ENCODE measurements at regions not wholly inside any gene's neighbourhood (a gene's known extent, or its start where the extent isn't known, plus 50 kb on each side); places are given as distances from the start of the nearest gene placed in this dataset.

DNA sequence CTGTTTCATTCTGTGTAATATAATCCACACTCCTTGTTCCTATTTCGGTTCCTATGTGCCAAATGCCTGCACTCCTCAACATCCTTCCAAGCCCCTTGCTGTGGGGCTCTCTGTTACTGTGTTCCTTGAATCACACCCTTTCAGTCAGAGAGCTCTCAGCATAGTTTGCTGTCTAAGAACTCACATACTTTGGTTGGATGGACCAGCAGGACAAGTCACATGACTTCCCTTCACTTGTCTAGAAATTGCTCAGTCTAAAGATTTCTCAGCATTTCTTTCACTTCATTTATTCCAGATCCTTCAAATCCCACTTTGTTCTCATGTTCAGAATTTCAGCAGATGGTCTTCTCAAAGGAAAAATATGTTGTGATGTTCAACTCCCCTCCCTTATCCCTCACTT is 203.5 kb upstream of the PFN2 start:
- no peak for DNase-seq (ENCODE audit: low read depth)
- no peak for TF ChIP-seq MAX (IDR thresholded peaks at IDR 0.05; ENCODE audit: low read depth, low read length)
- H3K4me3 ChIP-seq (ENCODE audit: low read depth, low read length): no peak overlapping the region

GRCh38 chr3:150172356-150172755 is 201.7 kb upstream of the PFN2 start:
- no peak overlapping the region for H3K4me3 ChIP-seq (ENCODE audit: low read depth, low read length)
- TF ChIP-seq POLR2A (IDR thresholded peaks at IDR 0.05; ENCODE audit: extremely low read depth, insufficient read length) (no peak), MAX (IDR thresholded peaks at IDR 0.05; ENCODE audit: low read depth, low read length) (no peak), MYC (IDR thresholded peaks at IDR 0.05; ENCODE audit: low read depth, low read length) (no peak)
- TF ChIP-seq, protein P1, sequence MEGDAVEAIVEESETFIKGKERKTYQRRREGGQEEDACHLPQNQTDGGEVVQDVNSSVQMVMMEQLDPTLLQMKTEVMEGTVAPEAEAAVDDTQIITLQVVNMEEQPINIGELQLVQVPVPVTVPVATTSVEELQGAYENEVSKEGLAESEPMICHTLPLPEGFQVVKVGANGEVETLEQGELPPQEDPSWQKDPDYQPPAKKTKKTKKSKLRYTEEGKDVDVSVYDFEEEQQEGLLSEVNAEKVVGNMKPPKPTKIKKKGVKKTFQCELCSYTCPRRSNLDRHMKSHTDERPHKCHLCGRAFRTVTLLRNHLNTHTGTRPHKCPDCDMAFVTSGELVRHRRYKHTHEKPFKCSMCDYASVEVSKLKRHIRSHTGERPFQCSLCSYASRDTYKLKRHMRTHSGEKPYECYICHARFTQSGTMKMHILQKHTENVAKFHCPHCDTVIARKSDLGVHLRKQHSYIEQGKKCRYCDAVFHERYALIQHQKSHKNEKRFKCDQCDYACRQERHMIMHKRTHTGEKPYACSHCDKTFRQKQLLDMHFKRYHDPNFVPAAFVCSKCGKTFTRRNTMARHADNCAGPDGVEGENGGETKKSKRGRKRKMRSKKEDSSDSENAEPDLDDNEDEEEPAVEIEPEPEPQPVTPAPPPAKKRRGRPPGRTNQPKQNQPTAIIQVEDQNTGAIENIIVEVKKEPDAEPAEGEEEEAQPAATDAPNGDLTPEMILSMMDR (IDR thresholded peaks at IDR 0.05; ENCODE audit: low read depth, low read length): no peak
- no peak for DNase-seq (ENCODE audit: low read depth)

DNA sequence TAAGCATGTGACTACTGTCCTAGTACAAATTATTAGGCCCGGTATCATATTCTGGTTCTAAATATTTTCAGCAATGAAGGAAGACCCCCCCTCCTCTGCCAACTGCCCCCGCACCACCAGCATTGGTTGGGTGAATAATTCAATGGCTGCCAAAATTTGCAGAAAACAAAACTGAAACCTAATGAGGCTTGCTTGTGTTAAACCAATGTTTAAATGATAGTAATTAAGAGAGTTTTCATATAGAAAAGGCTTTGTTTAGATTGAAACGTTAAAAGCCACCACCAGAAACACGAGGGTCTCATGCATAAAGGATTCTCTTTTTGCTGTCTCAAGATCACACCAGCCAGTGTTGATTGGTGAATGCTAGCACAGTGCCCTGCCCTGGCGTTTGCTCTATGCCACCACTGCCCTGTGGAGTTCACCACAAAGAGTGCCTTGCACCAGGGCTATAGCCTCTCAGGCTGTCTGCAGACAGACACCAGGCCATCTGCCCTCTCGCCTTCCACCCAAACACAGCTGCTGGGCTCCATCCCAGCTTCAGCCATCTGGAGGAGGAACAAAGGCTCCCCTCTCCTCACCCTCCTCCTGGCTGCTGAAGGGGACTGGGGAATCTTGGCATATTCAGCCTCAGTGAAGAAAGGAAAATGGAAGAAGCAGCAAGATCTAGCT is 200.3 kb upstream of the PFN2 start:
- TF ChIP-seq, protein P1 (IDR thresholded peaks at IDR 0.05; ENCODE audit: low read depth, low read length): no peak
- TF ChIP-seq MAX (IDR thresholded peaks at IDR 0.05; ENCODE audit: low read depth, low read length) (no peak), POLR2A (IDR thresholded peaks at IDR 0.05; ENCODE audit: extremely low read depth, insufficient read length) (no peak), MYC (IDR thresholded peaks at IDR 0.05; ENCODE audit: low read depth, low read length) (no peak)
- H3K4me3 ChIP-seq (ENCODE audit: low read depth, low read length): no peak overlapping the region
- no peak for DNase-seq (ENCODE audit: low read depth)

DNA sequence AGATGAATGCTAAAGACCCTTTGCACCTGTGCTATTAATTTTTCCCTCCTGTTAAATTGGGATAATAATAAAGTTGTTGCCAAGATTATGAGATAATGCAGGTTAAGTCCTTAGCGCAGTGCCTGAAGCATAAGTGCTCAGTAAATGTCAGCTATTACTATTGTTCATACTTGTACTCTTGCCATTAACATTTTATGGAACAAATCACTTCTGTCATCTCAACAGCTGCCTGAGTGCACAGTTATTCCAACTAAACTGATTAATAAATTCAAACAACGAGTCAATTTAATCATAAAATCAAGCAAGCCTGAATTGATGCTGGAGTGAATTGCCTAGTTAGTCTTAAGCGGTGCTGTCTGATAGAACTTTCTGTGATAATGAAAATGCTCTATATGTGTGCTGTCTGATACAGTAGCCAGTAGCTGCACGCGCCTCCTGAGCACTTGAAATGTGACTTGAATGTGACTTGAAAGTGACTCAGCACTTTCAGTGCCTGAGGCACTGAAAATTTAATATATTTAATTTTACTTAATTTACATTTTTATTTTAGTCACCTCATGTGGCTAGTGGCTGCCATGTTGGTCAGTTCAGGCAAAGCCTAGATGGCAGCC is 198.7 kb upstream of the PFN2 start:
- H3K4me3 ChIP-seq (ENCODE audit: low read depth, low read length): no peak overlapping the region
- no peak for DNase-seq (ENCODE audit: low read depth)
- TF ChIP-seq MAX (IDR thresholded peaks at IDR 0.05; ENCODE audit: low read depth, low read length): no peak
- TF ChIP-seq, protein P1 (IDR thresholded peaks at IDR 0.05; ENCODE audit: low read depth, low read length): no peak
- TF ChIP-seq POLR2A (IDR thresholded peaks at IDR 0.05; ENCODE audit: extremely low read depth, insufficient read length): no peak
- TF ChIP-seq MYC (IDR thresholded peaks at IDR 0.05; ENCODE audit: low read depth, low read length): no peak

GRCh38 chr3:150168698-150169097 is 198.0 kb upstream of the PFN2 start:
- no peak for DNase-seq (ENCODE audit: low read depth)
- TF ChIP-seq, protein P1 (IDR thresholded peaks at IDR 0.05; ENCODE audit: low read depth, low read length): no peak
- TF ChIP-seq MAX (IDR thresholded peaks at IDR 0.05; ENCODE audit: low read depth, low read length): no peak
- H3K4me3 ChIP-seq (ENCODE audit: low read depth, low read length): no peak overlapping the region

GRCh38 chr3:150165396-150166094 is 194.8 kb upstream of the PFN2 start:
- no peak overlapping the region for H3K4me3 ChIP-seq (ENCODE audit: low read depth, low read length)
- TF ChIP-seq POLR2A (IDR thresholded peaks at IDR 0.05; ENCODE audit: extremely low read depth, insufficient read length) (no peak), MAX (IDR thresholded peaks at IDR 0.05; ENCODE audit: low read depth, low read length) (no peak), MYC (IDR thresholded peaks at IDR 0.05; ENCODE audit: low read depth, low read length) (no peak)
- TF ChIP-seq, protein P1 (IDR thresholded peaks at IDR 0.05; ENCODE audit: low read depth, low read length): no peak
- DNase-seq (ENCODE audit: low read depth): no peak

All from NB4 (cell line).